ENCODE measurements at regions not wholly inside any gene's neighbourhood (a gene's known extent, or its start where the extent isn't known, plus 50 kb on each side); places are given as distances from the start of the nearest gene placed in this dataset.

DNA sequence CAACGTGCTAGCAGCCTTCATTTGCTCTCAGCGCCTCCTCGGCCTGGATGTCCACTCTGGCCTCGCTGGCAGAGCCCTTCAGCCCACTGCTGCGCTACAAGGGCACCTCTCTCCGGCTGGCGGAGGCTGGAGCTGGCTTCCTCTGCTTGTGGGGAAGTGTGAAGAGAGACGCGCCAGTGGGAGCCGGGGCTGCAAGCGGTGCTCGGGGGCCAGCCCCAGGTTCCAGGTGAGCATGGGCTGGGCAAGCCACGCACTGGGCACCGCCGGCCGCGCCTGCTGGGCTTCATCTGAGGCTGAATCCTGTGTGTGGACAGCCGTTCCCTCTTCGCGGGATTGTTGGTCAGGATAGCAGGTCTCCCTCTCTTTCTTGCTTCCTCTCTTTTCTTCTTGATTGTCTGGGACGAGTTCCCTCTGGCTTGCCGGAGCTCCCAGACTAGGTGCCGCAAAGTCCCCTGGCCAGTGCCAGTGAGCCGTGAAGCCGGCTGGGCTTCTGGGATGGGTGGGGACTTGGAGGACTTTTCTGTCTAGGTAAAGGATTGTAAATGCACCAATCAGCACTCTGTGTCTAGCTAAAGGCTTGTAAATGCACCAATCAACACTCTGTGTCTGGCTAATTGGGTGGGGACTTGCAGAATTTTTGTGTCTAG lies 165.0 kb downstream of the HEPH start:
- H3K4me1 Mint-ChIP-seq, result no peaks in the 10 kb centered on the region
- H3K36me3 Mint-ChIP-seq, result peaks cover 2% of the 10 kb centered on the region
- DNase-seq (ENCODE audit: low spot score in 2 of 2, unreplicated experiment in 2 of 2), result no peak
- H3K4me3 Mint-ChIP-seq, result no peak overlapping the region
- no peak overlapping the region for H3K27ac Mint-ChIP-seq
- H3K27me3 Mint-ChIP-seq (ENCODE audit: low read depth), result no peaks in the 10 kb centered on the region
- H3K9me3 Mint-ChIP-seq, result peaks cover 70% of the 10 kb centered on the region
- TF ChIP-seq, protein P1, sequence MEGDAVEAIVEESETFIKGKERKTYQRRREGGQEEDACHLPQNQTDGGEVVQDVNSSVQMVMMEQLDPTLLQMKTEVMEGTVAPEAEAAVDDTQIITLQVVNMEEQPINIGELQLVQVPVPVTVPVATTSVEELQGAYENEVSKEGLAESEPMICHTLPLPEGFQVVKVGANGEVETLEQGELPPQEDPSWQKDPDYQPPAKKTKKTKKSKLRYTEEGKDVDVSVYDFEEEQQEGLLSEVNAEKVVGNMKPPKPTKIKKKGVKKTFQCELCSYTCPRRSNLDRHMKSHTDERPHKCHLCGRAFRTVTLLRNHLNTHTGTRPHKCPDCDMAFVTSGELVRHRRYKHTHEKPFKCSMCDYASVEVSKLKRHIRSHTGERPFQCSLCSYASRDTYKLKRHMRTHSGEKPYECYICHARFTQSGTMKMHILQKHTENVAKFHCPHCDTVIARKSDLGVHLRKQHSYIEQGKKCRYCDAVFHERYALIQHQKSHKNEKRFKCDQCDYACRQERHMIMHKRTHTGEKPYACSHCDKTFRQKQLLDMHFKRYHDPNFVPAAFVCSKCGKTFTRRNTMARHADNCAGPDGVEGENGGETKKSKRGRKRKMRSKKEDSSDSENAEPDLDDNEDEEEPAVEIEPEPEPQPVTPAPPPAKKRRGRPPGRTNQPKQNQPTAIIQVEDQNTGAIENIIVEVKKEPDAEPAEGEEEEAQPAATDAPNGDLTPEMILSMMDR (IDR thresholded peaks at IDR 0.05; ENCODE audit: unreplicated experiment), result no peak

DNA sequence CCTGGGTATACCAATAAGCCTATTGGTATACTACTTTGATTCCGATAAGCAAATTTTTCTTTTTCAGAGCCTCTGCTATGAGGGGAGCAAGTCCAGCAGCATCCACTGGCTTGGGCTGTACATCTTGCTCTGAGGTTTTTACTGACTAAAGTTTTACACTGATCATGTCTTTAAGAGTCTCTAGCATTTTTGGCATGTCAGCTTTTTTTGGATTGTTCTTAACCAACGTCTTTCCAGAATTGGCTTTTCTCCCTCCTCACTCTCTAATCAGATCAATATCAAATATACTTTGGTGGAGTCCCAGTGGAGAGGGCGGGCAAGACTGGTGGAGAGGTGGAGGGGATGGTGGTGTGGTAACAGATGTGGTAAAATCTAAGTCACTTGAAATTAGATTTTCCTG lies 196.8 kb downstream of the HEPH start:
- TF ChIP-seq, protein P1 (IDR thresholded peaks at IDR 0.05; ENCODE audit: unreplicated experiment), result no peak
- DNase-seq (ENCODE audit: low spot score in 2 of 2, unreplicated experiment in 2 of 2), result no peak
- Mint-ChIP-seq H3K36me3 (no peaks in the 10 kb centered on the region), H3K4me1 (no peaks in the 10 kb centered on the region), H3K4me3 (no peak overlapping the region), H3K27ac (no peak overlapping the region), H3K9me3 (peaks cover 75% of the 10 kb centered on the region), H3K27me3 (ENCODE audit: low read depth) (no peaks in the 10 kb centered on the region)

DNA sequence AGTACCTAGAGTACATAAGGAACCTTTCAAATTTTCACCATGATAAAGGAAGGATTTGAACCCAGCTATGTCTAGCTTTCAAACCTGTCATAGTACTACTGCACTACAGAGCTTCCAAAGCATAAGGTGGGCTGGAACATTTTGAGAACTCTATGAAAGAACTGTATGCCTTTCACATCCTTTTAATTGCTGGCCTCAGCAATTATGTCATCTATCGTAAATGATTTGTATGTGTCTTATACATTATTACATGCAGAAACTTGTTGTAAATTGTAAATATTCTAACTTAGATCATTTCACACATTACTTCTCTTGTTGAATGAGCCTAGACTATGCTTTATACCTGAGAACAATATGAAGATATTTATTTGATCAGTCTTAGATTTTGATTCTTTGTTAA lies 220.7 kb downstream of the HEPH start:
- H3K4me3 Mint-ChIP-seq, result no peak overlapping the region
- H3K4me1 Mint-ChIP-seq, result no peaks in the 10 kb centered on the region
- DNase-seq (ENCODE audit: low spot score in 2 of 2, unreplicated experiment in 2 of 2), result no peak
- H3K9me3 Mint-ChIP-seq, result peaks cover 72% of the 10 kb centered on the region
- H3K27ac Mint-ChIP-seq, result no peak overlapping the region
- no peaks in the 10 kb centered on the region for H3K36me3 Mint-ChIP-seq
- TF ChIP-seq, protein P1 (IDR thresholded peaks at IDR 0.05; ENCODE audit: unreplicated experiment), result no peak
- H3K27me3 Mint-ChIP-seq (ENCODE audit: low read depth), result no peaks in the 10 kb centered on the region

DNA sequence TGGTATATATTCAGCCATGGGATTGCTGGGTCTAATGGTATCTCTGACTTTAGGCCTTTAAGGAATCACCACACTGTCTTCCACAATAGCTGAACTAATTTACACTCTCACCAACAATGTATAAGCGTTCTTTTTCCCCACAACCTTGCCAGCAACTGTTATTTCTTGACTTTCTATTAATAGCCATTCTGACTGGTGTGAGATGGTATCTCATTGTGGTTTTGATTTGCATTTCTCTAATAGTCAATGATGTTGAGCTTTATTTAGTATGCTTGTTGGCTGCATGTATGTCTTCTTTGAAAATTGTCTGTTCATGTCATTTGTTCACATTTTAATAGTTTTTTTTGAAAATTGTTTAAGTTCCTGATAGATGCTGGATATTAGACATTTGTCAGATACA lies 235.2 kb downstream of the HEPH start:
- Mint-ChIP-seq H3K36me3 (no peaks in the 10 kb centered on the region), H3K9me3 (peaks cover 86% of the 10 kb centered on the region), H3K27me3 (ENCODE audit: low read depth) (no peaks in the 10 kb centered on the region), H3K4me1 (no peaks in the 10 kb centered on the region), H3K27ac (no peak overlapping the region), H3K4me3 (no peak overlapping the region)
- TF ChIP-seq, protein P1 (IDR thresholded peaks at IDR 0.05; ENCODE audit: unreplicated experiment), result no peak
- no peak for DNase-seq (ENCODE audit: low spot score in 2 of 2, unreplicated experiment in 2 of 2)

DNA sequence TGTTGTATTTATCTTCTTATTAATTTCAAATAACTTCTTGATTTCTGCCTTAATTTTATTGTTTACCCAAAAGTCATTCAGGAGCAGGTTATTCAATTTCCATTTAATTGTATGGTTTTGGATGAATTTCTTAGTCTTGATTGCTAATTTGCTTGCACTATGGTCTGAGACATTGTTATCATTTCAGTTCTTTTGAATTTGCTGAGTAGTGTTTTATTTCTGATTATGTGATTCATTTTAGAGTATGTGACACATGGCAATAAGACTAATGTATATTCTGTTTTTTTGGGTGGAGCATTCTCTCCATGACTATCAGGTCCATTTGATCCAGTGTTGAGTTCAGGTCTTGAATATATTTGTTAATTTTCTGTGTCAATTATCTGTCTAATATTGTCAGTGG lies 236.7 kb downstream of the EDA2R start:
- no peaks in the 10 kb centered on the region for H3K4me1 Mint-ChIP-seq
- H3K36me3 Mint-ChIP-seq, result no peaks in the 10 kb centered on the region
- no peak overlapping the region for H3K27ac Mint-ChIP-seq
- peaks cover 86% of the 10 kb centered on the region for H3K9me3 Mint-ChIP-seq
- DNase-seq (ENCODE audit: low spot score in 2 of 2, unreplicated experiment in 2 of 2), result no peak
- no peaks in the 10 kb centered on the region for H3K27me3 Mint-ChIP-seq (ENCODE audit: low read depth)
- no peak overlapping the region for H3K4me3 Mint-ChIP-seq
- TF ChIP-seq, protein P1 (IDR thresholded peaks at IDR 0.05; ENCODE audit: unreplicated experiment), result no peak

DNA sequence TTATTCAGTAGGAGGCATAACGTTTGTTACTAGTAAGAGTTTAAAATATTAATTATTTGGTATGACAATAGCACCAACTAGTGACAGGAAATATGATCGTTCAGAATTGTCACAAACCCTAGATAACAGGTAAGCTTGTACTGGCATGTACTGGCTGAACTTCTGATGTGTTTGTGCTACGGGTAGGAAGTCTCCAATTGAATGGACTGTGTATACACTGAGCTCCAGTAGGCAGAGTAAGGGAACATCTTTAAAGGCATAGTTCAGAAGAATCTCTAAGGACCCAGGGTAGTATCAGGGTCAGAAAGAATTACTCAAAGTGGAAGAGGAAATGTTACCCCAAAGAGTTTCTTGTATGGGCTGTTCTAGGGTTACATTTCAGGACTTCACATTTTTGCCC lies 230.4 kb downstream of the EDA2R start:
- H3K4me1 Mint-ChIP-seq, result no peaks in the 10 kb centered on the region
- DNase-seq (ENCODE audit: low spot score in 2 of 2, unreplicated experiment in 2 of 2), result no peak
- TF ChIP-seq, protein P1 (IDR thresholded peaks at IDR 0.05; ENCODE audit: unreplicated experiment), result no peak
- H3K27me3 Mint-ChIP-seq (ENCODE audit: low read depth), result no peaks in the 10 kb centered on the region
- no peak overlapping the region for H3K4me3 Mint-ChIP-seq
- no peak overlapping the region for H3K27ac Mint-ChIP-seq
- peaks cover 82% of the 10 kb centered on the region for H3K9me3 Mint-ChIP-seq
- no peaks in the 10 kb centered on the region for H3K36me3 Mint-ChIP-seq
